ENCODE measurements at regions not wholly inside any gene's neighbourhood (a gene's known extent, or its start where the extent isn't known, plus 50 kb on each side); places are given as distances from the start of the nearest gene placed in this dataset.

GRCh38 chr1:87942165-87942564, 613.5 kb downstream of the LMO4 start:
- TF ChIP-seq CTCF (conservative IDR thresholded peaks at IDR 0.05; ENCODE audit: low read depth, low read length) (no peak), EZH2phosphoT487 (IDR thresholded peaks at IDR 0.05; ENCODE audit: borderline replicate concordance, low read length) (no peak), EZH2 (IDR thresholded peaks at IDR 0.05; ENCODE audit: low read length, unreplicated experiment) (no peak)

Measured in PC-3 (cell line).